Endothelial cell of umbilical vein (primary cell): ENCODE measurements at regions not wholly inside any gene's neighbourhood (a gene's known extent, or its start where the extent isn't known, plus 50 kb on each side); places are given as distances from the start of the nearest gene placed in this dataset.

Experiments used
- BruUV-seq: library from RNA; stranded (reverse); fragments of 400-500 nt; replicated peaks from 2 replicates; lab custom pipeline; 2021; lab: Mats Ljungman, UMichigan
- CTCF ChIA-PET: fragments of 300-600, 350-600 bp; sonication (Branson Sonifier 250); formaldehyde crosslinking; loops from one replicate; lab custom pipeline; 2021; ENCODE audit warnings: antibody characterized with exemption, inconsistent platforms; lab: Charles Lee
- POLR2A ChIA-PET: fragments of 300-600, 350-600 bp; sonication (Branson Sonifier 250); formaldehyde crosslinking; loops from one replicate; lab custom pipeline; 2021; ENCODE audit warnings: antibody characterized with exemption, inconsistent platforms; lab: Charles Lee
- DNase-seq: peaks from one replicate; pipeline ENCODE4 v3.0.0-alpha.2; 2011; ENCODE audit warnings: low read depth, low spot score
- FAIRE-seq: peaks from 2 replicates; lab custom pipeline; 2011; peaks lifted over from hg19 to GRCh38; lab: Jason Lieb, UNC
- H2AFZ ChIP-seq: 2 replicates; pipeline ENCODE4 v1.6.0; 2012; ENCODE audit warnings: low read depth, low read length, control low read depth, inconsistent platforms
- H3K27ac ChIP-seq: 2 replicates; pipeline ENCODE4 v1.5.1; 2011; ENCODE audit warnings: low read depth, mild to moderate bottlenecking, control low read depth, low read length, moderate library complexity; ENCODE audit not compliant: insufficient read depth
- H3K27me3 ChIP-seq, 2 experiments: 2 replicates each; pipeline versions ENCODE4 v1.6.0 to v1.6.1; 2011; ENCODE audit warnings: low read length in 2 of 2, mixed read lengths in 1 of 2; ENCODE audit not compliant: control insufficient read depth in 2 of 2, insufficient read depth in 2 of 2
- H3K36me3 ChIP-seq, 2 experiments: 2 replicates in 1 of 2; 3 replicates in 1 of 2; pipeline ENCODE4 v1.5.1; 2011; ENCODE audit warnings: low read length in 2 of 2, mild to moderate bottlenecking in 1 of 2, moderate library complexity in 1 of 2; ENCODE audit not compliant: control insufficient read depth in 2 of 2, insufficient read depth in 2 of 2; ENCODE audit errors: extremely low read depth in 1 of 2
- H3K4me1 ChIP-seq: 3 replicates; pipeline ENCODE4 v1.5.1; 2011; ENCODE audit warnings: mild to moderate bottlenecking, low read length; ENCODE audit not compliant: control insufficient read depth, insufficient read depth; ENCODE audit errors: extremely low read depth
- H3K4me2 ChIP-seq: 2 replicates; pipeline ENCODE4 v1.6.1; 2011; ENCODE audit warnings: low read length, control low read depth, mixed read lengths; ENCODE audit not compliant: insufficient read depth
- H3K4me3 ChIP-seq, 3 experiments: fragments of 200-600 bp in 1 of 3; sonication (generic), shearing (Covaris generic) in 1 of 3; replicated peaks in 1 of 3; 2 replicates each; pipeline ENCODE4 v1.5.1; 2011 to 2016; ENCODE audit warnings: control low read depth in 3 of 3, low read length in 3 of 3, mild to moderate bottlenecking in 2 of 3, inconsistent platforms in 1 of 3, low read depth in 1 of 3, moderate library complexity in 1 of 3; ENCODE audit not compliant: insufficient read depth in 1 of 3
- H3K79me2 ChIP-seq: 2 replicates; pipeline ENCODE4 v1.6.0; 2012; ENCODE audit warnings: low read length, inconsistent platforms; ENCODE audit not compliant: control insufficient read depth, insufficient read depth
- H3K9ac ChIP-seq: replicated peaks from 2 replicates; pipeline ENCODE3; 2011; ENCODE audit warnings: low read length, control low read depth; ENCODE audit not compliant: insufficient read depth; ENCODE audit errors: extremely low read depth
- H3K9me1 ChIP-seq: replicated peaks from 3 replicates; pipeline ENCODE4 v1.6.0; 2011; ENCODE audit warnings: mild to moderate bottlenecking, low read length; ENCODE audit not compliant: control insufficient read depth, insufficient read depth; ENCODE audit errors: extremely low read depth
- H3K9me3 ChIP-seq: replicated peaks from 2 replicates; pipeline ENCODE4 v1.5.1; 2012; ENCODE audit warnings: low read length, inconsistent platforms; ENCODE audit not compliant: control insufficient read depth, insufficient read depth
- H4K20me1 ChIP-seq: replicated peaks from 2 replicates; pipeline ENCODE3; 2011; ENCODE audit warnings: mild to moderate bottlenecking, low read length; ENCODE audit not compliant: control insufficient read depth, insufficient read depth; ENCODE audit errors: extremely low read depth
- EZH2 ChIP-seq: IDR thresholded peaks from 2 replicates; pipeline ENCODE4 v1.6.1; 2012; ENCODE audit warnings: borderline replicate concordance, low read depth, mild to moderate bottlenecking, moderate library complexity, low read length, inconsistent platforms; ENCODE audit not compliant: severe bottlenecking
- FOS ChIP-seq: IDR thresholded peaks from 2 replicates; pipeline ENCODE4 v1.6.1; 2011; ENCODE audit warnings: mild to moderate bottlenecking, low read length, moderate library complexity, borderline replicate concordance; ENCODE audit not compliant: insufficient read depth
- GATA2 ChIP-seq: IDR thresholded peaks from 2 replicates; pipeline ENCODE4 v1.7.0; 2011; ENCODE audit warnings: low read depth, mild to moderate bottlenecking, moderate library complexity, mixed read lengths, low read length; ENCODE audit not compliant: insufficient read length, insufficient read depth
- JUN ChIP-seq: IDR thresholded peaks from 2 replicates; pipeline ENCODE4 v1.6.1; 2011; ENCODE audit warnings: borderline replicate concordance, low read depth; ENCODE audit not compliant: insufficient read length, insufficient read depth
- MYC ChIP-seq: IDR thresholded peaks from one replicate; pipeline ENCODE4 v1.6.1; 2011; ENCODE audit warnings: mild to moderate bottlenecking, low read depth, low read length
- POLR2AphosphoS5 ChIP-seq: IDR thresholded peaks from 2 replicates; pipeline ENCODE4 v1.6.1; 2012; ENCODE audit warnings: low read depth, mild to moderate bottlenecking, control low read depth, low read length, moderate library complexity; ENCODE audit not compliant: insufficient read depth
- dilution Hi-C: fragments of 300-500 bp; cut with MboI; formaldehyde crosslinking; loops from one replicate; pipeline ENCODE4 v1.15.0; 2019; ENCODE audit warnings: low sequenced_read_pairs; ENCODE audit not compliant: extremely low pct_ligation_motif_present
- intact Hi-C: fragments of 100-400 bp; cut with micrococcal nuclease; formaldehyde crosslinking; loops from one replicate; pipeline ENCODE4 v1.10.0; 2022
- TF ChIP-seq, protein P1 (sequence below), 2 donors: IDR thresholded peaks; 1 replicate in 1 of 2; 2 replicates in 1 of 2; pipeline ENCODE4 v1.5.1; 2011; ENCODE audit warnings: low read length in 2 of 2, mild to moderate bottlenecking in 2 of 2, moderate library complexity in 2 of 2, control low read depth in 1 of 2, inconsistent platforms in 1 of 2, low read depth in 1 of 2; ENCODE audit not compliant: insufficient read depth in 1 of 2; ENCODE audit errors: extremely low read depth in 1 of 2
- TF ChIP-seq, protein P2 (sequence below): IDR thresholded peaks from 2 replicates; pipeline ENCODE4 v1.6.1; 2011; ENCODE audit not compliant: insufficient read depth, insufficient read length

DNA sequence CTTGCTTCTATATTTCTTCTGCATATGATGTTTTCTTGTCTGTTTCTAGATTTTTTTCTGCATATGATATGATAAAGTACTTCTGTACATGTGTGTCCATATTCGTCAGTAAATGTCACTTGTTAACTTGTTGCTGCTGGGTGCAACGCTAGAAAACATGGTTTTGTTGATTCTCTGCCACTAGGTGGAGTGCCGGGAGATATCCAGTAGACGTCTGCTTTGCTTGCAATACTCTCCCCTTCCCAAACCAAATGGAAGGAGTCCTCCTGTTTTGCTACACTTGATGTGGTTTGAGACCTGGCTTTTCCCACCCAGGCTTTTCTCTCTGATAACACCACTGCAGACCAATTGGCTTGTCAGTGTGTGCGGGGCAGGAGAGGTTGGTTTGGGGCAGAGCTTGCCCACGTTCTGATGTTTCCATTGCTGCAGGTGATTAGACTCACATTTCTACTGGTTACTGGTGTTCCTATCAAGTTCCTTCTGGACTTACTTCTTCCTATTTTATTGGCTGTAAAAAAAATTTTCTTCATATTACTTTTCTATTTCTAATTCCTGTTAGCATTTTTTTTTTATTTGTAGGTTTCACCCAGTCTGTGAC, 900.0 kb upstream of the CDH10 start:
- intact Hi-C loops = no loop called here
- H3K4me1 ChIP-seq = no peaks in the 10 kb centered on the region
- no peaks in the 10 kb centered on the region for H3K36me3 ChIP-seq
- DNase-seq (no peak), FAIRE-seq (no peak)
- CTCF ChIA-PET = no interaction called here
- H3K4me3 ChIP-seq = no peak overlapping the region
- no peaks in the 10 kb centered on the region for H3K9me3 ChIP-seq
- dilution Hi-C loops = no loop called here
- BruUV-seq = no TSS peak
- H3K27ac ChIP-seq = no peak overlapping the region
- TF ChIP-seq MYC = no peak
- no peak for TF ChIP-seq EZH2
- TF ChIP-seq, protein P1, sequence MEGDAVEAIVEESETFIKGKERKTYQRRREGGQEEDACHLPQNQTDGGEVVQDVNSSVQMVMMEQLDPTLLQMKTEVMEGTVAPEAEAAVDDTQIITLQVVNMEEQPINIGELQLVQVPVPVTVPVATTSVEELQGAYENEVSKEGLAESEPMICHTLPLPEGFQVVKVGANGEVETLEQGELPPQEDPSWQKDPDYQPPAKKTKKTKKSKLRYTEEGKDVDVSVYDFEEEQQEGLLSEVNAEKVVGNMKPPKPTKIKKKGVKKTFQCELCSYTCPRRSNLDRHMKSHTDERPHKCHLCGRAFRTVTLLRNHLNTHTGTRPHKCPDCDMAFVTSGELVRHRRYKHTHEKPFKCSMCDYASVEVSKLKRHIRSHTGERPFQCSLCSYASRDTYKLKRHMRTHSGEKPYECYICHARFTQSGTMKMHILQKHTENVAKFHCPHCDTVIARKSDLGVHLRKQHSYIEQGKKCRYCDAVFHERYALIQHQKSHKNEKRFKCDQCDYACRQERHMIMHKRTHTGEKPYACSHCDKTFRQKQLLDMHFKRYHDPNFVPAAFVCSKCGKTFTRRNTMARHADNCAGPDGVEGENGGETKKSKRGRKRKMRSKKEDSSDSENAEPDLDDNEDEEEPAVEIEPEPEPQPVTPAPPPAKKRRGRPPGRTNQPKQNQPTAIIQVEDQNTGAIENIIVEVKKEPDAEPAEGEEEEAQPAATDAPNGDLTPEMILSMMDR (IDR thresholded peaks at IDR 0.05; ENCODE audit: extremely low read depth in 1 of 2, insufficient read depth in 1 of 2, low read depth in 1 of 2, low read length in 2 of 2) = no peak
- TF ChIP-seq GATA2 = no peak
- no peak for TF ChIP-seq JUN
- TF ChIP-seq, protein P2, sequence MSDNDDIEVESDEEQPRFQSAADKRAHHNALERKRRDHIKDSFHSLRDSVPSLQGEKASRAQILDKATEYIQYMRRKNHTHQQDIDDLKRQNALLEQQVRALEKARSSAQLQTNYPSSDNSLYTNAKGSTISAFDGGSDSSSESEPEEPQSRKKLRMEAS = no peak
- TF ChIP-seq FOS = no peak
- no peak for TF ChIP-seq POLR2AphosphoS5
- no peak overlapping the region for H3K4me2 ChIP-seq
- no peak overlapping the region for H2AFZ ChIP-seq
- no peaks in the 10 kb centered on the region for H3K9me1 ChIP-seq
- H4K20me1 ChIP-seq = no peaks in the 10 kb centered on the region
- no peak overlapping the region for H3K9ac ChIP-seq
- POLR2A ChIA-PET = no interaction called here
- no peaks in the 10 kb centered on the region for H3K27me3 ChIP-seq
- no peaks in the 10 kb centered on the region for H3K79me2 ChIP-seq
